Upper lobe of right lung (tissue), 1 donor: ENCODE measurements at regions not wholly inside any gene's neighbourhood (a gene's known extent, or its start where the extent isn't known, plus 50 kb on each side); places are given as distances from the start of the nearest gene placed in this dataset.

Source experiments
- ATAC-seq: fragments of 200-7000 bp; cut with Tn5 transposase; one replicate; pipeline ENCODE4 v1.9.1; 2020; ENCODE audit warnings: mild to moderate bottlenecking, moderate library complexity
- DNase-seq: peaks from one replicate; pipeline ENCODE4 v3.0.0-alpha.2; 2020
- H3K27ac ChIP-seq: fragments of 200-600 bp; one replicate; pipeline ENCODE4 v1.8.0; 2022
- H3K27me3 ChIP-seq: fragments of 200-600 bp; one replicate; pipeline ENCODE4 v1.8.0; 2022; ENCODE audit warnings: mild to moderate bottlenecking
- H3K36me3 ChIP-seq: fragments of 200-600 bp; one replicate; pipeline ENCODE4 v1.8.0; 2022
- H3K4me1 ChIP-seq: fragments of 200-600 bp; one replicate; pipeline ENCODE4 v1.8.0; 2022
- H3K4me3 ChIP-seq: fragments of 200-600 bp; one replicate; pipeline ENCODE4 v1.8.0; 2022; ENCODE audit warnings: mild to moderate bottlenecking
- H3K9me3 ChIP-seq: fragments of 200-600 bp; one replicate; pipeline ENCODE4 v1.8.0; 2022
- intact Hi-C: fragments of 100-400 bp; cut with DNase I; formaldehyde crosslinking; loops from one replicate; pipeline ENCODE4 v1.11.0; 2022
- TF ChIP-seq, protein P1 (sequence below): fragments of 200-600 bp; IDR thresholded peaks from one replicate; pipeline ENCODE4 v1.8.0; 2022; ENCODE audit warnings: antibody characterized with exemption
- donor health status: DM: no; HTN: yes; CAD: no; lungs with severe emphysema.

DNA sequence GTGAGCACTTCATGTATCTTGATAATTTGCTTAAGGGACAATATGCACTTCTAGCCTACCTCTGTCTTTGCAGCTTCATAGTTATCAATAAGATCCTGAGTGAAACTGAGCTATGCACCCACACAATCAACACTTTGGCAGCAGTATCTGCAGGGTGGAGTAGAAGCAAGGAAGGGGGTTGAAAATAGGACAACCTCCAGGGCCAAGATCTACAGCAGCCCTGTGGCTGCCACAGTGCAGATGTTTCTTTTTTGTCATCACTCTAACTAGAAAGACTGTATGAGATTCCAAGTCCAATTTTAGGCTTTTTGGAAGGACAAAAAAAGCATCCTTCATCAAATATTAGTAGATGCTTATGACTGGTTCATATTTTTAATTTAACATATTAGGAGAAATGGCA, 336.1 kb upstream of the CITED2 start:
- DNase-seq = no peak
- Histone ChIP-seq H3K27me3 (no peaks in the 10 kb centered on the region), H3K4me3 (no peak overlapping the region), H3K9me3 (no peaks in the 10 kb centered on the region), H3K36me3 (no peaks in the 10 kb centered on the region), H3K4me1 (peaks cover 26% of the 10 kb centered on the region), H3K27ac (no peak overlapping the region)
- intact Hi-C loops = no loop called here
- peak; percentile 19 for ATAC-seq
- TF ChIP-seq, protein P1, sequence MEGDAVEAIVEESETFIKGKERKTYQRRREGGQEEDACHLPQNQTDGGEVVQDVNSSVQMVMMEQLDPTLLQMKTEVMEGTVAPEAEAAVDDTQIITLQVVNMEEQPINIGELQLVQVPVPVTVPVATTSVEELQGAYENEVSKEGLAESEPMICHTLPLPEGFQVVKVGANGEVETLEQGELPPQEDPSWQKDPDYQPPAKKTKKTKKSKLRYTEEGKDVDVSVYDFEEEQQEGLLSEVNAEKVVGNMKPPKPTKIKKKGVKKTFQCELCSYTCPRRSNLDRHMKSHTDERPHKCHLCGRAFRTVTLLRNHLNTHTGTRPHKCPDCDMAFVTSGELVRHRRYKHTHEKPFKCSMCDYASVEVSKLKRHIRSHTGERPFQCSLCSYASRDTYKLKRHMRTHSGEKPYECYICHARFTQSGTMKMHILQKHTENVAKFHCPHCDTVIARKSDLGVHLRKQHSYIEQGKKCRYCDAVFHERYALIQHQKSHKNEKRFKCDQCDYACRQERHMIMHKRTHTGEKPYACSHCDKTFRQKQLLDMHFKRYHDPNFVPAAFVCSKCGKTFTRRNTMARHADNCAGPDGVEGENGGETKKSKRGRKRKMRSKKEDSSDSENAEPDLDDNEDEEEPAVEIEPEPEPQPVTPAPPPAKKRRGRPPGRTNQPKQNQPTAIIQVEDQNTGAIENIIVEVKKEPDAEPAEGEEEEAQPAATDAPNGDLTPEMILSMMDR = no peak

DNA sequence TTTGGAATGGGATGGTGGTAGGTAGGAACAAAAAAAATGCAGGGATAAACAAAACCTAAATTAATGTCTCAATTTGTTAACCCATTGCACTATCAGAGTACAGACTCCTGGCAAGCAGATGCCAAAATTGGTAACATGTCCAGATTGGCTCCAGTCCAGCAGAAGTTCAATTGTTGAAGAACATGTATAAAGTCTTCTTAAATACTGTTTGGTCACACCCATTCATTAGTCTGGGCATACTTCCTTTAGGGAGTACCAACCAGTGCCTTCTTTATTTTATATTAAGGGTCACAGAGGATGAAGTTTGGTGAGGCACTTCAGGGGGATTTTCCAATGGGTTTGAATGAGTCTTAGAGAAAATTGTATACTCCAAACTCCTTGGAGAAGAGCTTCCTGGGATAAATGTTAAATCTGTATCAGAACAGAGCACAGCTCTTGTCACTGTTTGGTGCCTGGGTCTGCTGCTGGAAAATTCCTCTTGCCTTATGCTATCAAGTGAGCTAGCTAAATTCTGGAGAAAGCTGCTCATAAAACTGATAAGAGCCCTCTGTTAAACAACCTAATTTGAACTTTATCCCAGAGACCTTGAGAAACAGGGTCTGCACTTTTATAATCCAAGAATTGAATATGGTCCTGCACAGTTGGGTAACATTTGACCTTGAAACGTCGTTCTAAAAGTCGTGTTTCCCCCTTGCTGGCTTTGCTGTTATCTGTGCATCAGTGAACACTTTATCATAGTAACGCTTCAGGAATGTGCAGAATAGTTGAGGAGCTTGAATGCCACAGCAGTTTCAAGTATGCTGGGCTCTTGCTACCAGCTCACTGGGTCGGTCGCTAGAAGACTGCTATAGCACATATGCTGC, 334.1 kb upstream of the CITED2 start:
- TF ChIP-seq, protein P1 = no peak
- peak; percentile 92 for ATAC-seq

GRCh38 chr6:139706912-139707311, 332.5 kb upstream of the CITED2 start:
- ATAC-seq (no peak), DNase-seq (no peak)
- intact Hi-C loops = no loop called here
- Histone ChIP-seq H3K36me3 (no peaks in the 10 kb centered on the region), H3K4me3 (no peak overlapping the region), H3K27me3 (no peaks in the 10 kb centered on the region), H3K4me1 (peaks cover 24% of the 10 kb centered on the region), H3K9me3 (no peaks in the 10 kb centered on the region), H3K27ac (no peak overlapping the region)
- TF ChIP-seq, protein P1 = no peak

More for the DNA sequence above, 334.1 kb upstream of the CITED2 start:
- no peak for DNase-seq
- H3K36me3 ChIP-seq = no peaks in the 10 kb centered on the region
- intact Hi-C loops = no loop called here
- H3K9me3 ChIP-seq = no peaks in the 10 kb centered on the region
- peaks cover 26% of the 10 kb centered on the region for H3K4me1 ChIP-seq
- H3K4me3 ChIP-seq = no peak overlapping the region
- H3K27me3 ChIP-seq = no peaks in the 10 kb centered on the region
- peak overlapping the region; percentile 31 for H3K27ac ChIP-seq

GRCh38 chr6:139705284-139705683, 330.8 kb upstream of the CITED2 start:
- ATAC-seq = no peak
- Histone ChIP-seq H3K9me3 (no peaks in the 10 kb centered on the region), H3K27me3 (no peaks in the 10 kb centered on the region), H3K4me3 (no peak overlapping the region), H3K4me1 (peaks cover 20% of the 10 kb centered on the region), H3K27ac (no peak overlapping the region), H3K36me3 (no peaks in the 10 kb centered on the region)
- DNase-seq = no peak
- intact Hi-C loops = no loop called here
- TF ChIP-seq, protein P1 = no peak

DNA sequence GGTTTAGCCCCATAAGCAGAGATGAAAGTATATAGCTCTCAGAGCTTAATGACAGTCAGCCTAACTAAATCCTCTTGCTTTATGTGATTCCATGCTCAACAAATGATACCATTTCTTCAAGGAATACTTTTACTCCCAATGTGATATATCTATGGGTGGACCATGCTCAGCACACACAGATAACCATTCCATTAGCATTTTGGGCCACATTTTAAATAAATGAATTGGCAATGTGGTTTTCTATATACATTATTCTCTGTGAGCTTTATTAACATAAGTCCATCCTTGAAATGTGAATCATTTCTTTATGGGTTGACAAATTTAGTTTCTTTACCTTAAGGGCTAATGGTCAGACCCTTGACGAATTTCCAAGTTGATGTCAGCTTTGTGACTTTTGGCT, 329.3 kb upstream of the CITED2 start:
- intact Hi-C loops = no loop called here
- Histone ChIP-seq H3K4me3 (no peak overlapping the region), H3K27ac (no peak overlapping the region), H3K4me1 (peaks cover 19% of the 10 kb centered on the region), H3K36me3 (no peaks in the 10 kb centered on the region), H3K27me3 (no peaks in the 10 kb centered on the region), H3K9me3 (no peaks in the 10 kb centered on the region)
- DNase-seq = no peak
- TF ChIP-seq, protein P1 = no peak
- no peak for ATAC-seq
